ENCODE measurements at regions not wholly inside any gene's neighbourhood (a gene's known extent, or its start where the extent isn't known, plus 50 kb on each side); places are given as distances from the start of the nearest gene placed in this dataset.

GRCh38 chr5:173752653-173753052 lies 135.5 kb upstream of the CPEB4 start:
- TF ChIP-seq CTCF (IDR thresholded peaks at IDR 0.05) (no peak), POLR2AphosphoS5 (IDR thresholded peaks at IDR 0.05; ENCODE audit: low read depth, low read length) (no peak)
